HCT116 (cell line): ENCODE measurements at regions not wholly inside any gene's neighbourhood (a gene's known extent, or its start where the extent isn't known, plus 50 kb on each side); places are given as distances from the start of the nearest gene placed in this dataset.

Experiments
- ATAC-seq: fragments of 200-7000 bp; cut with Tn5 transposase; 2 replicates; pipeline ENCODE4 v1.9.1; 2020; ENCODE audit warnings: mild to moderate bottlenecking, moderate library complexity
- BruUV-seq: library from RNA; stranded (reverse); fragments of 400-500 nt; replicated peaks from 2 replicates; lab custom pipeline; 2021; lab: Mats Ljungman, UMichigan
- CTCF ChIA-PET: fragments of 300-600 bp; sonication (Branson Sonifier 250); formaldehyde crosslinking; loops from one replicate; lab custom pipeline; 2021; ENCODE audit warnings: antibody characterized with exemption; lab: Charles Lee
- POLR2A ChIA-PET: fragments of 300-600, 350-600 bp; sonication (Branson Sonifier 250); formaldehyde crosslinking; loops from one replicate; lab custom pipeline; 2021; ENCODE audit warnings: antibody characterized with exemption; lab: Charles Lee
- RAD21 ChIA-PET, 2 experiments: fragments of 300-600 bp; sonication (Branson Sonifier 250); formaldehyde crosslinking; loops; one replicate each; lab custom pipeline; 2023; ENCODE audit warnings: low total read pairs in 2 of 2; ENCODE audit not compliant: uncharacterized antibody in 2 of 2, unreplicated experiment in 2 of 2, low non-redundant PET in 1 of 2; lab: Charles Lee
- DNase-seq: peaks from one replicate; pipeline ENCODE4 v3.0.0-alpha.2; 2010; ENCODE audit warnings: low read depth, low spot score
- H2AFZ ChIP-seq: fragments of 200-600 bp; shearing (Covaris generic), sonication (generic); 2 replicates; pipeline ENCODE4 v1.6.1; 2017; ENCODE audit warnings: low read depth, mixed run types, mixed read lengths, antibody characterized with exemption, low read length; ENCODE audit not compliant: poor library complexity, severe bottlenecking
- H3K27ac ChIP-seq: 2 replicates; pipeline ENCODE4 v1.5.1; 2012; ENCODE audit warnings: low read depth, low read length
- H3K27me3 ChIP-seq: fragments of 200-600 bp; sonication (generic); 2 replicates; pipeline ENCODE4 v1.6.1; 2016; ENCODE audit warnings: mixed run types, low read length, mixed read lengths; ENCODE audit not compliant: insufficient read depth
- H3K36me3 ChIP-seq, 2 experiments: fragments of 200-500 bp in 1 of 2; fragments of 200-600 bp in 1 of 2; sonication (Bioruptor generic) in 1 of 2; sonication (generic) in 1 of 2; 2 replicates each; pipeline versions ENCODE4 v1.5.1 to v1.6.1; 2014 to 2016; ENCODE audit warnings: low read length in 2 of 2, inconsistent platforms in 1 of 2, mixed read lengths in 1 of 2, mixed run types in 1 of 2; ENCODE audit not compliant: insufficient read depth in 2 of 2, control insufficient read depth in 1 of 2
- H3K4me1 ChIP-seq, 2 experiments: fragments of 200-600 bp in 1 of 2; sonication (generic) in 1 of 2; 2 replicates each; pipeline versions ENCODE4 v1.5.1 to v1.6.1; 2012 to 2017; ENCODE audit warnings: low read length in 2 of 2, inconsistent platforms in 1 of 2, mild to moderate bottlenecking in 1 of 2, mixed read lengths in 1 of 2, mixed run types in 1 of 2, moderate library complexity in 1 of 2; ENCODE audit not compliant: insufficient read depth in 2 of 2, control insufficient read depth in 1 of 2
- H3K4me2 ChIP-seq: fragments of 200-600 bp; sonication (generic); 2 replicates; pipeline ENCODE4 v1.6.1; 2017; ENCODE audit warnings: mixed run types, low read length, mixed read lengths
- H3K4me3 ChIP-seq, 2 experiments: fragments of 200-600 bp in 1 of 2; sonication (generic) in 1 of 2; replicated peaks in 1 of 2; 2 replicates each; pipeline ENCODE4 v1.5.1; 2011 to 2016; ENCODE audit warnings: low read length in 2 of 2, control low read depth in 1 of 2, low read depth in 1 of 2, mild to moderate bottlenecking in 1 of 2, mixed read lengths in 1 of 2, mixed run types in 1 of 2
- H3K79me2 ChIP-seq: fragments of 200-600 bp; sonication (generic); 2 replicates; pipeline ENCODE4 v1.6.1; 2017; ENCODE audit warnings: mild to moderate bottlenecking, mixed run types, low read length, moderate library complexity, mixed read lengths; ENCODE audit not compliant: insufficient read depth
- H3K9ac ChIP-seq: fragments of 200-600 bp; sonication (generic); 2 replicates; pipeline ENCODE4 v1.6.1; 2016; ENCODE audit warnings: low read length, mixed read lengths
- H3K9me2 ChIP-seq: fragments of 200-600 bp; sonication (generic), shearing (Covaris generic); 2 replicates; pipeline ENCODE4 v1.6.1; 2017; ENCODE audit warnings: mixed run types, mild to moderate bottlenecking, moderate library complexity; ENCODE audit not compliant: insufficient read depth
- H3K9me3 ChIP-seq, 2 experiments: fragments of 200-500 bp in 1 of 2; fragments of 200-600 bp in 1 of 2; sonication (Bioruptor generic) in 1 of 2; sonication (generic) in 1 of 2; 2 replicates each; pipeline ENCODE4 v1.6.1; 2014 to 2017; ENCODE audit warnings: low read length in 2 of 2, mixed read lengths in 2 of 2, inconsistent platforms in 1 of 2, low read depth in 1 of 2, mild to moderate bottlenecking in 1 of 2, mixed run types in 1 of 2, moderate library complexity in 1 of 2; ENCODE audit not compliant: control insufficient read depth in 1 of 2, insufficient read depth in 1 of 2
- H4K20me1 ChIP-seq: fragments of 200-600 bp; sonication (generic), shearing (Covaris generic); 2 replicates; pipeline ENCODE4 v1.6.1; 2017; ENCODE audit warnings: mixed run types, mild to moderate bottlenecking, moderate library complexity; ENCODE audit not compliant: insufficient read depth
- ATF3 ChIP-seq: IDR thresholded peaks from 2 replicates; pipeline ENCODE4 v1.6.1; 2012
- CBX3 ChIP-seq: IDR thresholded peaks from 2 replicates; pipeline ENCODE4 v1.6.1; 2012; ENCODE audit warnings: low read depth
- CEBPB ChIP-seq: IDR thresholded peaks from 2 replicates; pipeline ENCODE4 v1.6.1; 2012; ENCODE audit warnings: low read depth
- CTCF ChIP-seq, 3 experiments: fragments of 200-600 bp in 1 of 3; sonication (generic) in 1 of 3; IDR thresholded peaks in 2 of 3; conservative IDR thresholded peaks in 1 of 3; 2 replicates each; pipeline ENCODE4 v1.5.1; 2012 to 2017; ENCODE audit warnings: low read depth in 2 of 3, low read length in 2 of 3, antibody characterized with exemption in 1 of 3, borderline replicate concordance in 1 of 3, control low read depth in 1 of 3, mild to moderate bottlenecking in 1 of 3, mixed read lengths in 1 of 3, mixed run types in 1 of 3, moderate library complexity in 1 of 3; ENCODE audit not compliant: insufficient read depth in 1 of 3
- EGR1 ChIP-seq: IDR thresholded peaks from 2 replicates; pipeline ENCODE4 v1.6.1; 2012; ENCODE audit warnings: low read depth
- ELF1 ChIP-seq: IDR thresholded peaks from 2 replicates; pipeline ENCODE4 v1.6.1; 2012; ENCODE audit warnings: low read depth, borderline replicate concordance
- EZH2 ChIP-seq: fragments of 200-600 bp; sonication (generic); IDR thresholded peaks from 2 replicates; pipeline ENCODE4 v1.6.1; 2017; ENCODE audit warnings: antibody characterized with exemption, mixed run types
- JUND ChIP-seq: IDR thresholded peaks from 2 replicates; pipeline ENCODE4 v1.6.1; 2012
- MAX ChIP-seq: IDR thresholded peaks from 2 replicates; pipeline ENCODE4 v1.6.1; 2012
- POLR2A ChIP-seq: IDR thresholded peaks from 2 replicates; pipeline ENCODE4 v1.7.0; 2011; ENCODE audit warnings: borderline replicate concordance; ENCODE audit not compliant: insufficient read depth, insufficient read length; ENCODE audit errors: extremely low read depth
- POLR2AphosphoS5 ChIP-seq: IDR thresholded peaks from 2 replicates; pipeline ENCODE4 v1.6.1; 2011; ENCODE audit warnings: mild to moderate bottlenecking, low read depth, low read length, moderate library complexity
- RAD21 ChIP-seq: IDR thresholded peaks from 2 replicates; pipeline ENCODE4 v1.6.1; 2012; ENCODE audit warnings: low read depth, mild to moderate bottlenecking
- SIN3A ChIP-seq: IDR thresholded peaks from 2 replicates; pipeline ENCODE4 v1.6.1; 2012; ENCODE audit warnings: low read depth
- SP1 ChIP-seq: IDR thresholded peaks from 2 replicates; pipeline ENCODE4 v1.6.1; 2012; ENCODE audit warnings: low read depth
- ZBTB33 ChIP-seq: IDR thresholded peaks from 2 replicates; pipeline ENCODE4 v1.6.1; 2011; ENCODE audit warnings: mild to moderate bottlenecking, low read length, moderate library complexity; ENCODE audit not compliant: insufficient replicate concordance; ENCODE audit errors: extremely low read depth
- ZFX ChIP-seq: fragments of 450-650 bp; IDR thresholded peaks from 2 replicates; pipeline ENCODE4 v1.6.1; 2017
- intact Hi-C: fragments of 100-400 bp; cut with micrococcal nuclease; formaldehyde crosslinking; loops from 2 replicates; pipeline ENCODE4 v1.10.0; 2022

- Histone ChIP-seq H3K79me2 (no peaks in the 10 kb centered on the region), H3K4me2 (no peak overlapping the region), H3K9me3 (no peaks in the 10 kb centered on the region), H3K36me3 (no peaks in the 10 kb centered on the region), H4K20me1 (no peaks in the 10 kb centered on the region), H3K27ac (no peak overlapping the region), H3K4me1 (no peaks in the 10 kb centered on the region), H3K9ac (no peak overlapping the region), H3K27me3 (no peaks in the 10 kb centered on the region), H3K4me3 (no peak overlapping the region), H3K9me2 (no peaks in the 10 kb centered on the region), H2AFZ (no peak overlapping the region)
- no peak for DNase-seq
- POLR2A ChIA-PET, result no interaction called here
- TF ChIP-seq SP1 (no peak), MAX (no peak), ELF1 (no peak), ZFX (no peak), EZH2 (no peak), ATF3 (no peak), CEBPB (no peak), CBX3 (no peak), RAD21 (no peak), POLR2AphosphoS5 (no peak), POLR2A (no peak), CTCF (IDR thresholded peaks at IDR 0.05 in 2 of 3, conservative IDR thresholded peaks at IDR 0.05 in 1 of 3; ENCODE audit: borderline replicate concordance in 1 of 3, insufficient read depth in 1 of 3, low read depth in 2 of 3, low read length in 2 of 3) (no peak), SIN3A (no peak), ZBTB33 (no peak), EGR1 (no peak), JUND (no peak)
- RAD21 ChIA-PET, result no interaction called here
- intact Hi-C loops, result no loop called here
- CTCF ChIA-PET, result no interaction called here
- no peak for ATAC-seq
- no TSS peak for BruUV-seq
These were observed 738.3 kb downstream of the INHBA start for GRCh38 chr7:40964610-40965009.
